Thoracic aorta (tissue), 2 donors: ENCODE measurements at regions not wholly inside any gene's neighbourhood (a gene's known extent, or its start where the extent isn't known, plus 50 kb on each side); places are given as distances from the start of the nearest gene placed in this dataset.

Experiments used
- ATAC-seq: fragments of 150-250 bp; one replicate; pipeline ENCODE4 v1.8.0; 2017; ENCODE audit warnings: low read depth; ENCODE audit not compliant: insufficient number of reproducible peaks, low FRiP score
- DNase-seq: peaks from one replicate; pipeline ENCODE4 v3.0.0-alpha.2; 2020; ENCODE audit warnings: low spot score
- H3K27ac ChIP-seq, 2 donors: fragments of 200-600 bp; sonication (generic); 1 replicate in 1 of 2; 2 replicates in 1 of 2; pipeline ENCODE4 v1.5.1; 2016; ENCODE audit warnings: mild to moderate bottlenecking in 2 of 2, moderate library complexity in 2 of 2
- H3K27me3 ChIP-seq: fragments of 200-600 bp; sonication (generic); replicated peaks from 2 replicates; pipeline ENCODE4 v1.6.0; 2016; ENCODE audit warnings: mild to moderate bottlenecking; ENCODE audit not compliant: insufficient read depth
- H3K36me3 ChIP-seq: fragments of 200-600 bp; sonication (generic); one replicate; pipeline ENCODE4 v1.5.1; 2016
- H3K4me1 ChIP-seq, 2 donors: fragments of 200-600 bp; sonication (generic); 1 replicate in 1 of 2; 2 replicates in 1 of 2; pipeline versions ENCODE4 v1.5.1 to v1.6.0; 2016; ENCODE audit warnings: low read depth in 2 of 2, mild to moderate bottlenecking in 1 of 2; ENCODE audit not compliant: control insufficient read depth in 1 of 2
- H3K4me3 ChIP-seq: fragments of 200-600 bp; sonication (generic); 2 replicates; pipeline ENCODE4 v1.5.1; 2016; ENCODE audit warnings: mild to moderate bottlenecking
- H3K9me3 ChIP-seq: fragments of 200-600 bp; sonication (generic); 2 replicates; pipeline ENCODE4 v1.5.1; 2016
- CTCF ChIP-seq: fragments of 200-600 bp; sonication (generic); IDR thresholded peaks from one replicate; pipeline ENCODE4 v1.5.1; 2019; ENCODE audit warnings: antibody characterized with exemption

- no peak overlapping the region for H3K4me3 ChIP-seq
- H3K9me3 ChIP-seq = no peaks in the 10 kb centered on the region
- no peak for ATAC-seq
Measured at GRCh38 chr16:48734220-48734619, 124.2 kb upstream of the N4BP1 start.

GRCh38 chr16:48704710-48705109 is 94.7 kb upstream of the N4BP1 start:
- H3K4me1 ChIP-seq = no peaks in the 10 kb centered on the region
- DNase-seq (no peak), ATAC-seq (no peak)
- H3K9me3 ChIP-seq = no peaks in the 10 kb centered on the region
- H3K4me3 ChIP-seq = no peak overlapping the region
- no peak overlapping the region for H3K27ac ChIP-seq
- no peaks in the 10 kb centered on the region for H3K27me3 ChIP-seq
- no peak for TF ChIP-seq CTCF
- H3K36me3 ChIP-seq = no peaks in the 10 kb centered on the region

More at GRCh38 chr16:48734220-48734619, 124.2 kb upstream of the N4BP1 start:
- Histone ChIP-seq H3K36me3 (no peaks in the 10 kb centered on the region), H3K4me1 (no peaks in the 10 kb centered on the region), H3K27me3 (no peaks in the 10 kb centered on the region), H3K27ac (no peak overlapping the region)
- DNase-seq = no peak
- no peak for TF ChIP-seq CTCF

- H3K36me3 ChIP-seq = no peaks in the 10 kb centered on the region
- no peak for ATAC-seq
- DNase-seq = no peak
- no peak overlapping the region for H3K4me3 ChIP-seq
- H3K9me3 ChIP-seq = no peaks in the 10 kb centered on the region
- no peaks in the 10 kb centered on the region for H3K27me3 ChIP-seq
- no peak overlapping the region for H3K27ac ChIP-seq
- no peaks in the 10 kb centered on the region for H3K4me1 ChIP-seq
- TF ChIP-seq CTCF = peak; percentile 25
Measured at GRCh38 chr16:48687421-48688038, 77.5 kb upstream of the N4BP1 start.

- DNase-seq (no peak), ATAC-seq (no peak)
- no peaks in the 10 kb centered on the region for H3K36me3 ChIP-seq
- H3K27ac ChIP-seq = no peak overlapping the region
- H3K4me1 ChIP-seq = no peaks in the 10 kb centered on the region
- no peak overlapping the region for H3K4me3 ChIP-seq
- H3K27me3 ChIP-seq = no peaks in the 10 kb centered on the region
- TF ChIP-seq CTCF = no peak
- H3K9me3 ChIP-seq = no peaks in the 10 kb centered on the region
Measured at GRCh38 chr16:48684148-48684547, 74.2 kb upstream of the N4BP1 start.

- H3K4me1 ChIP-seq = no peaks in the 10 kb centered on the region
- H3K36me3 ChIP-seq = no peaks in the 10 kb centered on the region
- no peak overlapping the region for H3K27ac ChIP-seq
- DNase-seq (no peak), ATAC-seq (no peak)
- H3K4me3 ChIP-seq = no peak overlapping the region
- TF ChIP-seq CTCF = no peak
- no peaks in the 10 kb centered on the region for H3K9me3 ChIP-seq
- H3K27me3 ChIP-seq = no peaks in the 10 kb centered on the region
Measured at GRCh38 chr16:48682971-48683370, 73.0 kb upstream of the N4BP1 start.
